Gastroesophageal sphincter (tissue), 4 donors: ENCODE measurements at regions not wholly inside any gene's neighbourhood (a gene's known extent, or its start where the extent isn't known, plus 50 kb on each side); places are given as distances from the start of the nearest gene placed in this dataset.

Experiments used
- ATAC-seq: fragments of 150-250 bp; one replicate; pipeline ENCODE4 v1.9.1; 2016; ENCODE audit warnings: mild to moderate bottlenecking, moderate library complexity
- H3K27ac ChIP-seq, 4 donors: fragments of 200-600 bp; sonication (generic) in 3 of 4; 1 replicate in 3 of 4; 2 replicates in 1 of 4; pipeline ENCODE4 v1.5.1; 2016 to 2019
- H3K27me3 ChIP-seq: fragments of 200-600 bp; sonication (generic); one replicate; pipeline ENCODE4 v1.5.1; 2019
- H3K36me3 ChIP-seq, 2 donors: fragments of 200-600 bp; sonication (generic); one replicate each; pipeline ENCODE4 v1.5.1; 2019; ENCODE audit warnings: control low read depth in 1 of 2
- H3K4me1 ChIP-seq, 3 donors: fragments of 200-600 bp; sonication (generic); 1 replicate in 2 of 3; 2 replicates in 1 of 3; pipeline ENCODE4 v1.5.1; 2016 to 2019; ENCODE audit warnings: control low read depth in 2 of 3
- H3K4me3 ChIP-seq, 2 donors: fragments of 200-600 bp; sonication (generic); one replicate each; pipeline ENCODE4 v1.5.1; 2019; ENCODE audit warnings: mild to moderate bottlenecking in 1 of 2, moderate library complexity in 1 of 2
- H3K9me3 ChIP-seq, 3 donors: fragments of 200-600 bp; sonication (generic); one replicate each; pipeline ENCODE4 v1.5.1; 2017 to 2019; ENCODE audit warnings: control low read depth in 2 of 3
- CTCF ChIP-seq, 4 experiments: fragments of 200-600 bp in 2 of 4; fragments of 450-650 bp in 2 of 4; sonication (generic) in 1 of 4; IDR thresholded peaks; one replicate each; pipeline ENCODE4 v1.5.1; 2017 to 2019; ENCODE audit warnings: antibody characterized with exemption in 4 of 4, mild to moderate bottlenecking in 2 of 4, moderate library complexity in 2 of 4
- EP300 ChIP-seq: sonication (generic); formaldehyde crosslinking; IDR thresholded peaks from one replicate; pipeline ENCODE4 v1.6.1; 2017; ENCODE audit warnings: antibody characterized with exemption, mild to moderate bottlenecking
- POLR2A ChIP-seq, 2 donors: fragments of 450-650 bp; IDR thresholded peaks; one replicate each; pipeline ENCODE4 v1.6.1; 2017; ENCODE audit warnings: antibody characterized with exemption in 2 of 2, mild to moderate bottlenecking in 2 of 2, moderate library complexity in 1 of 2
- POLR2AphosphoS5 ChIP-seq: sonication (generic); formaldehyde crosslinking; IDR thresholded peaks from one replicate; pipeline ENCODE4 v1.6.1; 2017; ENCODE audit warnings: antibody characterized with exemption
- WGBS, 2 donors: methylation state at CpG; one replicate each; pipeline ENCODE4 v1.1.5; 2018; ENCODE audit warnings: low coverage in 1 of 2; 5-methylcytosine and 5-hydroxymethylcytosine counted together

DNA sequence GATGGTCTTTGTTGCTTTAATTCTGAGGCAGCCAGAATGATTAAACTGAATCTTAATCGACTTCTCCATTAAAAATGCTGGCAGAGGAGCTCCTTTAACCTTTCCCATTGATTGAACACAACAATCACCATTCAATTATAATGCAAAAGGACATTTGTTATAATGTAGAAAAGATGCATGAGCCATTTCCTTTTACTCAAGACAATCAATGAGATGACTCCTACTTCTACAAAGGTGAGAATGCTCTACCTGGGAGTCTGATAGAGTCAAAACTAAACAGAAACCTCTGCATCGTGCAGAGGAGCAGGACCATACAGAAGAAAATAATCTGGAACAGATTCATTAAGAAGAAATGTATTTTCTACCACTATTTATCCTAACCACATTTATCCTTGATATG lies 253.6 kb upstream of the DACH1 start:
- H3K4me3 ChIP-seq, result no peak overlapping the region
- H3K27me3 ChIP-seq, result no peaks in the 10 kb centered on the region
- no peak for TF ChIP-seq POLR2AphosphoS5
- TF ChIP-seq CTCF (IDR thresholded peaks at IDR 0.05), result no peak
- TF ChIP-seq POLR2A (IDR thresholded peaks at IDR 0.05), result no peak
- no peak for TF ChIP-seq EP300
- no peaks in the 10 kb centered on the region for H3K4me1 ChIP-seq
- WGBS, 2 donors, result 55 to 81% methylated on average over 2 of the region's 2 CpGs
- H3K9me3 ChIP-seq, result no peaks in the 10 kb centered on the region
- no peak for ATAC-seq
- no peak overlapping the region for H3K27ac ChIP-seq
- no peaks in the 10 kb centered on the region for H3K36me3 ChIP-seq

GRCh38 chr13:72113931-72114330 lies 246.9 kb upstream of the DACH1 start:
- no peak for TF ChIP-seq POLR2A (IDR thresholded peaks at IDR 0.05)
- TF ChIP-seq POLR2AphosphoS5, result no peak
- no peak for TF ChIP-seq CTCF (IDR thresholded peaks at IDR 0.05)
- TF ChIP-seq EP300, result no peak
- H3K4me1 ChIP-seq, result no peaks in the 10 kb centered on the region

DNA sequence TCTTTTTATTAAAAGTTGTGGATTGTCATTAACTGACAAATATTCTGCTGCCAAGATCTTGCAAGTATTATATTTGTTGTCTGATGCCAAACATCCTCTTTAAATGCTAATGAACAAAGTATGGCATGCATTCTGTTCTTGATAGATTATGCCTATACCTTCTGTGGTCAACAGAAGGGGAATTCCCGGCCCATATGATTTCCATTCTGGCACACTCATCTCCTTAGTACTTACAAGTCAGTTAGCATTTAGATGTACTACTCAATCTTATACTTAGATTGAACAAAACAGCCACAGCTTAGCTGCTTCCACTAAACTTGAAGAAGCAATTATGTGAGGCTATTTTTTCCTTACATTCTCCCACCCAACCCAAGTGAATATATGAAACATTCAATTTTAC lies 246.1 kb upstream of the DACH1 start:
- Histone ChIP-seq H3K36me3 (no peaks in the 10 kb centered on the region), H3K9me3 (no peaks in the 10 kb centered on the region), H3K4me1 (no peaks in the 10 kb centered on the region), H3K27me3 (no peaks in the 10 kb centered on the region), H3K27ac (no peak overlapping the region), H3K4me3 (no peak overlapping the region)
- WGBS, 2 donors, result 50 to 85% methylated on average over 1 of the region's 1 CpG
- TF ChIP-seq EP300 (no peak), POLR2A (IDR thresholded peaks at IDR 0.05) (no peak), POLR2AphosphoS5 (no peak), CTCF (IDR thresholded peaks at IDR 0.05) (no peak)
- ATAC-seq, result no peak

More at GRCh38 chr13:72113931-72114330, 246.9 kb upstream of the DACH1 start:
- Histone ChIP-seq H3K27me3 (no peaks in the 10 kb centered on the region), H3K4me3 (no peak overlapping the region), H3K36me3 (no peaks in the 10 kb centered on the region), H3K9me3 (no peaks in the 10 kb centered on the region), H3K27ac (no peak overlapping the region)
- ATAC-seq, result no peak
- 53 to 83% methylated on average over 1 to 2 of the region's 2 CpGs for WGBS, 2 donors

- ATAC-seq, result no peak
- Histone ChIP-seq H3K4me3 (no peak overlapping the region), H3K36me3 (no peaks in the 10 kb centered on the region), H3K4me1 (no peaks in the 10 kb centered on the region), H3K27me3 (no peaks in the 10 kb centered on the region), H3K9me3 (peaks cover 0 to 1% (median 0%) of the 10 kb centered on the region in 3 donors), H3K27ac (no peak overlapping the region)
- 67 to 73% methylated on average over 2 of the region's 2 CpGs for WGBS, 2 donors
- no peak for TF ChIP-seq CTCF (IDR thresholded peaks at IDR 0.05)
- no peak for TF ChIP-seq POLR2AphosphoS5
- no peak for TF ChIP-seq EP300
- no peak for TF ChIP-seq POLR2A (IDR thresholded peaks at IDR 0.05)
Observed at GRCh38 chr13:72112216-72112615, 245.2 kb upstream of the DACH1 start.

DNA sequence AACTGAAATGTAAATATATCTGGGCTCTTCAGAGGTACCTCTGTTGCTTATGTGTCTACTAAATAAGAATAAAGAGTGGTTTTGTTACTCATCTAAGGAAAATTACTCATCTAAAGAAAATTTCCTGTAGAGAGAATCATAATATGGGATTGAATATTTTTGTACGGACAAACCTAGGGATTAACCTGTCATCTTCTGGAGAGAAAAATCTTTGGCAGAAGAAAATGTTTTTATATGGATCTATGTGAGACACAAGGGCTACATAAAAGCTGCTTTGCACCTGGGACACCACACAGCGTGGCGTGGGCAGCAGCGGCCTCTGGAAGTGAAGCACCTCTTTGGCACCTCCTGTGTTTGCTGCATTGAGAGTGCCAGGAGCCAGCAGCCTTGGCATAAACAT lies 242.9 kb upstream of the DACH1 start:
- Histone ChIP-seq H3K4me3 (no peak overlapping the region), H3K36me3 (no peaks in the 10 kb centered on the region), H3K27ac (no peak overlapping the region), H3K4me1 (no peaks in the 10 kb centered on the region), H3K27me3 (no peaks in the 10 kb centered on the region), H3K9me3 (peaks cover 0 to 3% (median 0%) of the 10 kb centered on the region in 3 donors)
- 41 to 78% methylated on average over 2 to 4 of the region's 4 CpGs for WGBS, 2 donors
- no peak for ATAC-seq
- TF ChIP-seq POLR2AphosphoS5, result no peak
- no peak for TF ChIP-seq CTCF (IDR thresholded peaks at IDR 0.05)
- no peak for TF ChIP-seq EP300
- no peak for TF ChIP-seq POLR2A (IDR thresholded peaks at IDR 0.05)
